Uterus (tissue), 3 donors: ENCODE measurements at regions not wholly inside any gene's neighbourhood (a gene's known extent, or its start where the extent isn't known, plus 50 kb on each side); places are given as distances from the start of the nearest gene placed in this dataset.
"Not testable (repeated sequence)": the region's sequence is repeated elsewhere in the genome, so short reads cannot be mapped to it uniquely, and the experiment has no call there.

Source experiments
- DNase-seq, 2 donors: peaks; one replicate each; pipeline ENCODE4 v3.0.0-alpha.2; 2019 to 2020
- H3K27ac ChIP-seq, 2 donors: fragments of 200-600 bp; sonication (generic); 1 replicate in 1 of 2; 2 replicates in 1 of 2; pipeline ENCODE4 v1.5.1; 2016 to 2018
- H3K27me3 ChIP-seq, 2 donors: fragments of 200-600 bp; sonication (generic); one replicate each; pipeline ENCODE4 v1.5.1; 2018 to 2019; ENCODE audit warnings: control low read depth in 1 of 2
- H3K36me3 ChIP-seq, 2 donors: fragments of 200-600 bp; sonication (generic); one replicate each; pipeline ENCODE4 v1.5.1; 2019; ENCODE audit warnings: control low read depth in 1 of 2
- H3K4me1 ChIP-seq, 2 donors: fragments of 200-600 bp; sonication (generic); one replicate each; pipeline ENCODE4 v1.5.1; 2018 to 2019; ENCODE audit warnings: control low read depth in 1 of 2
- H3K4me3 ChIP-seq, 2 donors: fragments of 200-600 bp; sonication (generic); 1 replicate in 1 of 2; 2 replicates in 1 of 2; pipeline ENCODE4 v1.5.1; 2018 to 2019; ENCODE audit warnings: mild to moderate bottlenecking in 1 of 2
- H3K9me3 ChIP-seq, 2 donors: fragments of 200-600 bp; sonication (generic); one replicate each; pipeline ENCODE4 v1.5.1; 2019; ENCODE audit warnings: control low read depth in 1 of 2
- CTCF ChIP-seq, 4 experiments: fragments of 200-600 bp in 2 of 4; fragments of 450-650 bp in 2 of 4; sonication (generic) in 2 of 4; IDR thresholded peaks; one replicate each; pipeline ENCODE4 v1.5.1; 2016 to 2019; ENCODE audit warnings: antibody characterized with exemption in 4 of 4, mild to moderate bottlenecking in 2 of 4, moderate library complexity in 1 of 4
- POLR2A ChIP-seq, 2 donors: fragments of 450-650 bp; IDR thresholded peaks; one replicate each; pipeline ENCODE4 v1.6.1; 2016; ENCODE audit warnings: antibody characterized with exemption in 2 of 2, mild to moderate bottlenecking in 1 of 2, moderate library complexity in 1 of 2
- intact Hi-C: fragments of 100-400 bp; cut with DNase I; formaldehyde crosslinking; loops from one replicate; pipeline ENCODE4 v1.15.1; 2023; ENCODE audit warnings: low total_unique reads
- donor health status: DM: yes; HTN: yes; CAD: no.

GRCh38 chr3:20378315-20378714, 192.3 kb upstream of the SGO1 start:
- no peak overlapping the region for H3K4me3 ChIP-seq
- H3K27ac ChIP-seq, result no peak overlapping the region
- H3K36me3 ChIP-seq, result no peaks in the 10 kb centered on the region
- no peaks in the 10 kb centered on the region for H3K27me3 ChIP-seq
- DNase-seq, result no peak
- TF ChIP-seq POLR2A (IDR thresholded peaks at IDR 0.05), result no peak
- TF ChIP-seq CTCF (IDR thresholded peaks at IDR 0.05), result no peak
- H3K9me3 ChIP-seq, result no peaks in the 10 kb centered on the region
- no peaks in the 10 kb centered on the region for H3K4me1 ChIP-seq
- intact Hi-C loops, result no loop called here

- H3K27ac ChIP-seq, result no peak overlapping the region
- intact Hi-C loops, result no loop called here
- no peak overlapping the region for H3K4me3 ChIP-seq
- DNase-seq, result no peak
- H3K27me3 ChIP-seq, result no peaks in the 10 kb centered on the region
- H3K36me3 ChIP-seq, result no peaks in the 10 kb centered on the region
- H3K4me1 ChIP-seq, result no peaks in the 10 kb centered on the region
- no peaks in the 10 kb centered on the region for H3K9me3 ChIP-seq
- TF ChIP-seq POLR2A (IDR thresholded peaks at IDR 0.05), result no peak
- TF ChIP-seq CTCF (IDR thresholded peaks at IDR 0.05), result no peak
These were observed 190.7 kb upstream of the SGO1 start for GRCh38 chr3:20376665-20377217.

GRCh38 chr3:20375302-20375701, 189.3 kb upstream of the SGO1 start:
- H3K9me3 ChIP-seq, result no peaks in the 10 kb centered on the region
- intact Hi-C loops, result no loop called here
- no peak overlapping the region for H3K27ac ChIP-seq
- no peaks in the 10 kb centered on the region for H3K4me1 ChIP-seq
- DNase-seq, result no peak
- no peaks in the 10 kb centered on the region for H3K36me3 ChIP-seq
- no peak overlapping the region for H3K4me3 ChIP-seq
- no peaks in the 10 kb centered on the region for H3K27me3 ChIP-seq
- TF ChIP-seq POLR2A (IDR thresholded peaks at IDR 0.05), result no peak
- TF ChIP-seq CTCF (IDR thresholded peaks at IDR 0.05), result no peak

GRCh38 chr3:20370273-20371063, 184.5 kb upstream of the SGO1 start:
- intact Hi-C loops, result not testable (repeated sequence)

GRCh38 chr3:20361000-20361399, 175.0 kb upstream of the SGO1 start:
- no peak for DNase-seq
- Histone ChIP-seq H3K27me3 (no peaks in the 10 kb centered on the region), H3K36me3 (no peaks in the 10 kb centered on the region), H3K9me3 (no peaks in the 10 kb centered on the region), H3K27ac (no peak overlapping the region), H3K4me3 (no peak overlapping the region), H3K4me1 (no peaks in the 10 kb centered on the region)
- intact Hi-C loops, result no loop called here
- TF ChIP-seq CTCF (IDR thresholded peaks at IDR 0.05) (no peak), POLR2A (IDR thresholded peaks at IDR 0.05) (no peak)

More at GRCh38 chr3:20370273-20371063, 184.5 kb upstream of the SGO1 start:
- not testable (repeated sequence) for H3K4me1 ChIP-seq, H3K36me3 ChIP-seq, DNase-seq, H3K27ac ChIP-seq, H3K4me3 ChIP-seq, H3K27me3 ChIP-seq, H3K9me3 ChIP-seq
